Transverse colon (tissue), 4 donors: ENCODE measurements at regions not wholly inside any gene's neighbourhood (a gene's known extent, or its start where the extent isn't known, plus 50 kb on each side); places are given as distances from the start of the nearest gene placed in this dataset.

Experiments used
- CTCF ChIP-seq, 5 experiments: fragments of 200-600 bp in 3 of 5; fragments of 450-650 bp in 2 of 5; sonication (generic) in 3 of 5; IDR thresholded peaks; 1 replicate in 2 of 5; 2 replicates in 3 of 5; pipeline ENCODE4 v1.5.1; 2016 to 2017; ENCODE audit warnings: antibody characterized with exemption in 5 of 5, inconsistent platforms in 3 of 5, mild to moderate bottlenecking in 2 of 5, moderate library complexity in 1 of 5
- POLR2AphosphoS5 ChIP-seq, 3 donors: sonication (generic); formaldehyde crosslinking; IDR thresholded peaks; one replicate each; pipeline ENCODE4 v1.6.1; 2016; ENCODE audit warnings: antibody characterized with exemption in 3 of 3

GRCh38 chr20:48411245-48411644 lies 416.6 kb downstream of the PREX1 start:
- TF ChIP-seq CTCF (IDR thresholded peaks at IDR 0.05) (no peak), POLR2AphosphoS5 (IDR thresholded peaks at IDR 0.05) (no peak)
